ENCODE measurements at regions not wholly inside any gene's neighbourhood (a gene's known extent, or its start where the extent isn't known, plus 50 kb on each side); places are given as distances from the start of the nearest gene placed in this dataset.

GRCh38 chr18:60232541-60232940 is 140.0 kb downstream of the MC4R start:
- H3K9me1 ChIP-seq (ENCODE audit: control insufficient read depth, insufficient read depth, low read length): no peaks in the 10 kb centered on the region
- no TSS peak for BruUV-seq (replicated peaks)
- no peak overlapping the region for H3K27ac ChIP-seq (ENCODE audit: extremely low read depth, low read depth, low read length)
- FAIRE-seq: no peak
- no peak for ATAC-seq
- intact Hi-C loops (cut with micrococcal nuclease) (no loop called here), in situ Hi-C loops (cut with MboI) (no loop called here)
- CTCF ChIA-PET (ENCODE audit: low intra/inter-chr PET ratio): no interaction called here
- no peaks in the 10 kb centered on the region for H4K20me1 ChIP-seq (replicated peaks; ENCODE audit: control insufficient read depth, insufficient read depth, low read length)
- no peak overlapping the region for H2AFZ ChIP-seq (ENCODE audit: low read depth, low read length)
- H3K27me3 ChIP-seq (ENCODE audit: control insufficient read depth in 2 of 2, insufficient read depth in 2 of 2, low read length in 2 of 2): no peaks in the 10 kb centered on the region
- no peak for TF ChIP-seq ZNF311 (CRISPR knock-in tag; IDR thresholded peaks at IDR 0.05)
- TF ChIP-seq ZBTB9 (CRISPR knock-in tag; IDR thresholded peaks at IDR 0.05): no peak
- peak; percentile 51 for TF ChIP-seq CBFA2T2 (conservative IDR thresholded peaks at IDR 0.05)
- TF ChIP-seq, protein P1, sequence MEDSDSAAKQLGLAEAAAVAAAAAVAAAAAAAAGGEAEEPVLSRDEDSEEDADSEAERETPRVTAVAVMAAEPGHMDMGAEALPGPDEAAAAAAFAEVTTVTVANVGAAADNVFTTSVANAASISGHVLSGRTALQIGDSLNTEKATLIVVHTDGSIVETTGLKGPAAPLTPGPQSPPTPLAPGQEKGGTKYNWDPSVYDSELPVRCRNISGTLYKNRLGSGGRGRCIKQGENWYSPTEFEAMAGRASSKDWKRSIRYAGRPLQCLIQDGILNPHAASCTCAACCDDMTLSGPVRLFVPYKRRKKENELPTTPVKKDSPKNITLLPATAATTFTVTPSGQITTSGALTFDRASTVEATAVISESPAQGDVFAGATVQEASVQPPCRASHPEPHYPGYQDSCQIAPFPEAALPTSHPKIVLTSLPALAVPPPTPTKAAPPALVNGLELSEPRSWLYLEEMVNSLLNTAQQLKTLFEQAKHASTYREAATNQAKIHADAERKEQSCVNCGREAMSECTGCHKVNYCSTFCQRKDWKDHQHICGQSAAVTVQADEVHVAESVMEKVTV (CRISPR knock-in tag; IDR thresholded peaks at IDR 0.05): no peak
- TF ChIP-seq STAT5B (CRISPR knock-in tag; IDR thresholded peaks at IDR 0.05): no peak
- no peak for TF ChIP-seq NCOA1 (IDR thresholded peaks at IDR 0.05; ENCODE audit: low read depth)
- no peak for TF ChIP-seq RAD51 (IDR thresholded peaks at IDR 0.05; ENCODE audit: borderline replicate concordance, low read depth)
- peak; percentile 47; the same call in 1 of the 2 replicates for TF ChIP-seq TEAD4 (IDR thresholded peaks at IDR 0.05; ENCODE audit: low read length)
- no peak for TF ChIP-seq TEAD4 (CRISPR knock-in tag; IDR thresholded peaks at IDR 0.05; ENCODE audit: borderline replicate concordance)
- peak; percentile 85 for TF ChIP-seq FOSL1 (tag; conservative IDR thresholded peaks at IDR 0.05)
- peak; percentile 64 for TF ChIP-seq CBFA2T3 (IDR thresholded peaks at IDR 0.05)
- TF ChIP-seq PTRF (tag; IDR thresholded peaks at IDR 0.05): no peak
- no peak for TF ChIP-seq XRCC3 (IDR thresholded peaks at IDR 0.05)
- no peak for TF ChIP-seq ZNF551 (CRISPR knock-in tag; IDR thresholded peaks at IDR 0.05)
- TF ChIP-seq TAL1 (IDR thresholded peaks at IDR 0.05): 0 out of 2 replicates have a peak, but pooled peaks have one; percentile 13
- no peak for TF ChIP-seq PHF8 (IDR thresholded peaks at IDR 0.05; ENCODE audit: borderline replicate concordance, low read length)
- no peak for TF ChIP-seq JUNB (CRISPR knock-in tag; conservative IDR thresholded peaks at IDR 0.05)
- H3K4me3 ChIP-seq: no peak overlapping the region
- H3K9ac ChIP-seq (ENCODE audit: insufficient read depth in 1 of 2, low read depth in 2 of 2, low read length in 2 of 2): no peak overlapping the region
- H3K36me3 ChIP-seq (ENCODE audit: control insufficient read depth, insufficient read depth, low read length): no peaks in the 10 kb centered on the region
- H3K9me3 ChIP-seq (replicated peaks; ENCODE audit: control insufficient read depth, insufficient read depth, low read depth, low read length): no peaks in the 10 kb centered on the region
- H3K4me1 ChIP-seq (replicated peaks in 1 of 2; ENCODE audit: control insufficient read depth in 2 of 2, insufficient read depth in 2 of 2, low read length in 2 of 2): no peaks in the 10 kb centered on the region
- DNase-seq (ENCODE audit: extremely low read depth in 1 of 4, low spot score in 3 of 4): no peak
- no peaks in the 10 kb centered on the region for H3K79me2 ChIP-seq (ENCODE audit: control insufficient read depth, insufficient read depth, low read length)
- H3K4me2 ChIP-seq (ENCODE audit: insufficient read depth, low read length): no peak overlapping the region
- POLR2A ChIA-PET: no interaction called here

All from K562 (cell line).